Left lung (tissue), 4 donors: ENCODE measurements at regions not wholly inside any gene's neighbourhood (a gene's known extent, or its start where the extent isn't known, plus 50 kb on each side); places are given as distances from the start of the nearest gene placed in this dataset.
A peak's percentile ranks its signal among the peaks of the same experiment; 100 is the strongest.

ENCODE experiments used
- ATAC-seq: fragments of 200-7000 bp; cut with Tn5 transposase; one replicate; pipeline ENCODE4 v1.9.1; 2020; ENCODE audit warnings: moderate library complexity
- DNase-seq, 4 donors: peaks; one replicate each; pipeline ENCODE4 v3.0.0-alpha.2; 2013 to 2020
- H3K27ac ChIP-seq, 2 donors: fragments of 200-600 bp; sonication (generic) in 1 of 2; one replicate each; pipeline versions ENCODE4 v1.5.0 to v1.8.0; 2020 to 2021
- H3K27me3 ChIP-seq, 2 donors: fragments of 200-600 bp; sonication (generic) in 1 of 2; one replicate each; pipeline versions ENCODE4 v1.5.0 to v1.8.0; 2020 to 2021
- H3K36me3 ChIP-seq, 2 donors: fragments of 200-600 bp; sonication (generic) in 1 of 2; one replicate each; pipeline versions ENCODE4 v1.5.0 to v1.8.0; 2020 to 2021
- H3K4me1 ChIP-seq, 2 donors: fragments of 200-600 bp; one replicate each; pipeline ENCODE4 v1.8.0; 2021
- H3K4me3 ChIP-seq, 2 donors: fragments of 200-600 bp; sonication (generic) in 1 of 2; one replicate each; pipeline versions ENCODE4 v1.5.0 to v1.8.0; 2020 to 2021; ENCODE audit warnings: mild to moderate bottlenecking in 1 of 2
- H3K9me3 ChIP-seq, 2 donors: fragments of 200-600 bp; sonication (generic) in 1 of 2; one replicate each; pipeline versions ENCODE4 v1.5.0 to v1.8.0; 2020 to 2021
- intact Hi-C, 2 donors: fragments of 100-400 bp; cut with DNase I; formaldehyde crosslinking; loops; one replicate each; pipeline versions ENCODE4 v1.11.2 to v1.14.2; 2022
- TF ChIP-seq, protein P1 (sequence below), 2 donors: fragments of 200-600 bp; sonication (generic) in 1 of 2; IDR thresholded peaks; one replicate each; pipeline versions ENCODE4 v1.5.0 to v1.8.0; 2021; ENCODE audit warnings: antibody characterized with exemption in 2 of 2
- donor health status: DM: no; HTN: yes; CAD: no.
- donor health status: DM: no; HTN: no; CAD: no.

GRCh38 chr2:120874888-120875275 is 139.2 kb downstream of the GLI2 start:
- intact Hi-C loops: no loop called here
- no peaks in the 10 kb centered on the region for H3K4me1 ChIP-seq
- H3K4me3 ChIP-seq: no peak overlapping the region
- no peaks in the 10 kb centered on the region for H3K36me3 ChIP-seq
- ATAC-seq (no peak), DNase-seq (peak in 1 of 4 donors; percentile 59)
- peaks cover 0 to 24% of the 10 kb centered on the region in 2 donors for H3K27me3 ChIP-seq
- no peak overlapping the region for H3K27ac ChIP-seq
- no peaks in the 10 kb centered on the region for H3K9me3 ChIP-seq
- TF ChIP-seq, protein P1, sequence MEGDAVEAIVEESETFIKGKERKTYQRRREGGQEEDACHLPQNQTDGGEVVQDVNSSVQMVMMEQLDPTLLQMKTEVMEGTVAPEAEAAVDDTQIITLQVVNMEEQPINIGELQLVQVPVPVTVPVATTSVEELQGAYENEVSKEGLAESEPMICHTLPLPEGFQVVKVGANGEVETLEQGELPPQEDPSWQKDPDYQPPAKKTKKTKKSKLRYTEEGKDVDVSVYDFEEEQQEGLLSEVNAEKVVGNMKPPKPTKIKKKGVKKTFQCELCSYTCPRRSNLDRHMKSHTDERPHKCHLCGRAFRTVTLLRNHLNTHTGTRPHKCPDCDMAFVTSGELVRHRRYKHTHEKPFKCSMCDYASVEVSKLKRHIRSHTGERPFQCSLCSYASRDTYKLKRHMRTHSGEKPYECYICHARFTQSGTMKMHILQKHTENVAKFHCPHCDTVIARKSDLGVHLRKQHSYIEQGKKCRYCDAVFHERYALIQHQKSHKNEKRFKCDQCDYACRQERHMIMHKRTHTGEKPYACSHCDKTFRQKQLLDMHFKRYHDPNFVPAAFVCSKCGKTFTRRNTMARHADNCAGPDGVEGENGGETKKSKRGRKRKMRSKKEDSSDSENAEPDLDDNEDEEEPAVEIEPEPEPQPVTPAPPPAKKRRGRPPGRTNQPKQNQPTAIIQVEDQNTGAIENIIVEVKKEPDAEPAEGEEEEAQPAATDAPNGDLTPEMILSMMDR (IDR thresholded peaks at IDR 0.05): no peak

DNA sequence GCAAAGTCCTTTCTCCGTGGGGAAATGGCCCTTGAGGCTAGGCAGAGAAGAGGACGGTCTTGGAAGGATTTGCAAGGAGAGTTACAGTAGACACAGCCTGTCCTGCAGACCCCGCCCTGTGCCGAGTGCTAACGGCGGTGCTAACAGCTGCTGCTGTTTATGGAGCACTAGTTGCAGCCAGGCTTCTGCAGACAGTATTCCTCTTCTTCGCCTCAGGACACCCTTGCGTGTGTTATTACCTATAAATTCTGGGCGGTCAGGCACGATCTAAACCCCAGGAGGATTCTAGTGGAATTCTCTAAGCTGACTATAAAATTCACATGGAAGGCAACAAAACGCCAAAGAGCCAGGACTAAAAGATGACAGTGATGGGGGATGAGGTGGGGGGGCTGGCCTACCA is 139.8 kb downstream of the GLI2 start:
- DNase-seq: peak in 1 of 4 donors; percentile 53
- peak; percentile 20 for ATAC-seq
- Histone ChIP-seq H3K4me3 (no peak overlapping the region), H3K9me3 (no peaks in the 10 kb centered on the region), H3K27ac (no peak overlapping the region), H3K27me3 (peaks cover 0 to 28% of the 10 kb centered on the region in 2 donors), H3K36me3 (no peaks in the 10 kb centered on the region), H3K4me1 (no peaks in the 10 kb centered on the region)
- intact Hi-C loops: no loop called here
- TF ChIP-seq, protein P1 (IDR thresholded peaks at IDR 0.05): no peak

DNA sequence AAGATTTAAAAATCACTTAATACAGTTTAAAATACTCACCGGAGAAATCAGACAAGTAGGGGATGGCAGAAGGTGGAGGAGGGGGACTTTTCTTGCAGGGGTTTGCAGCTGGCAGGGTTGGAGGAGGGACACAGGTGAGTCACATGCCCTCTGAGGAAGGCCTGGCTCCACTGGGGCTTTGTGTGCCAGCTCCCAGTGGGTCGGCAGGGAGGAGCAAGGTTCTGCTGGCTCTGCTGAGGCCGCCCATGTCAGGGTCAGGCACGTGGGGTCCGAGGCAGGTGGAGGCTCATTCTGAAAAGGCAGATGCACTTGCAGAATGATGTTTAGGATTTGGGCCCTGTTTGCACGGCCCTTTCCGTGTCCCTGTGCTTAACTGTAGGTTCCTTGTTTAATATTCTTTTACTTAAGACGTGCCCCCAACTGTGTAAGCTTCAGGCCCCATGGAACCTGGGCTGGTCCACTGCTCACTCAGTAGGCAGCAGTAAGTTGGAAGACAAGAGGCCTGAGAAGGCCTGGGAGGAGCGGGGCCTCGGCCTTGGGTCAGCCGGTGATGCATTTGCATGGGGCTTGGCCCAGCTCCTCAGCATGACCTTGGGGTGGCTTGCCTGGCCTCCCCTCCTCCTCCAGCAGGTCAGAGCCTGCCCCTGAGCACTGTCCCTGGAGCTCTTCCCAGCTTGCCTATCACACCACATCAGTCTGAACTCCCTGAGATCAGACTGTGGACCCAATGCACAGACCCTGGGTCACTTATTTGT is 141.0 kb downstream of the GLI2 start:
- H3K4me1 ChIP-seq: no peaks in the 10 kb centered on the region
- no peaks in the 10 kb centered on the region for H3K36me3 ChIP-seq
- H3K27me3 ChIP-seq: peaks cover 0 to 34% of the 10 kb centered on the region in 2 donors
- intact Hi-C loops: no loop called here
- H3K4me3 ChIP-seq: no peak overlapping the region
- TF ChIP-seq, protein P1 (IDR thresholded peaks at IDR 0.05): no peak
- ATAC-seq: no peak
- H3K27ac ChIP-seq: no peak overlapping the region
- peak in 1 of 4 donors; percentile 52 for DNase-seq
- H3K9me3 ChIP-seq: no peaks in the 10 kb centered on the region

DNA sequence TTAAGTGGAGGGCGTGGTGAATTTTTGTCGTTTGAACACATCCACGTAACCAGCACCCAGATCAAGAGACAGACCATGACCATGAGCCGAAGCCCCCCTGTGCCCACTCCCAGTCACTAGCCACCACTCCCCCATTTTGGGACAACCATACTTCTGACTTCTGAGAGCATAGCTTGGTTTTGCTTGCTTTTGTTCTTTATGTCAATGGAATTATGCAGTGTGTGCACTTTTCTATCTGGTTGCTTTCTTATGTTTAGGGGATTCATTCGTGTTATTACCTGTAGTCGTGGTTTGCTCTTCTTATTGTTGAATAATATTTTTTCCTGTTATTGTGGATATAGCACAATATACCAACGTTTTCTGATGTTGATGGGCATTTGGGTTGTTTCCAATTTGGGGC is 141.7 kb downstream of the GLI2 start:
- Histone ChIP-seq H3K9me3 (no peaks in the 10 kb centered on the region), H3K36me3 (no peaks in the 10 kb centered on the region), H3K4me1 (no peaks in the 10 kb centered on the region), H3K27ac (no peak overlapping the region), H3K4me3 (no peak overlapping the region), H3K27me3 (peaks cover 0 to 34% of the 10 kb centered on the region in 2 donors)
- no peak for ATAC-seq
- TF ChIP-seq, protein P1 (IDR thresholded peaks at IDR 0.05): no peak
- intact Hi-C loops: no loop called here
- DNase-seq: peak in 1 of 4 donors; percentile 3

- no peaks in the 10 kb centered on the region for H3K36me3 ChIP-seq
- no peak overlapping the region for H3K4me3 ChIP-seq
- H3K4me1 ChIP-seq: no peaks in the 10 kb centered on the region
- H3K27ac ChIP-seq: no peak overlapping the region
- peak in 1 of 4 donors; percentile 47 for DNase-seq
- peaks cover 0 to 29% of the 10 kb centered on the region in 2 donors for H3K27me3 ChIP-seq
- TF ChIP-seq, protein P1 (IDR thresholded peaks at IDR 0.05): no peak
- H3K9me3 ChIP-seq: no peaks in the 10 kb centered on the region
- ATAC-seq: no peak
- intact Hi-C loops: no loop called here
Measured at GRCh38 chr2:120878970-120879369, 143.3 kb downstream of the GLI2 start.
